HG03342 (cell line): ENCODE measurements at regions not wholly inside any gene's neighbourhood (a gene's known extent, or its start where the extent isn't known, plus 50 kb on each side); places are given as distances from the start of the nearest gene placed in this dataset.
"Not testable (repeated sequence)": the region's sequence is repeated elsewhere in the genome, so short reads cannot be mapped to it uniquely, and the experiment has no call there.

Source experiments
- ATAC-seq: cut with Tn5 transposase; IDR thresholded peaks from one replicate; pipeline ENCODE4 v1.9.1; 2021; ENCODE audit warnings: mild to moderate bottlenecking, moderate library complexity; ENCODE audit not compliant: unreplicated experiment

DNA sequence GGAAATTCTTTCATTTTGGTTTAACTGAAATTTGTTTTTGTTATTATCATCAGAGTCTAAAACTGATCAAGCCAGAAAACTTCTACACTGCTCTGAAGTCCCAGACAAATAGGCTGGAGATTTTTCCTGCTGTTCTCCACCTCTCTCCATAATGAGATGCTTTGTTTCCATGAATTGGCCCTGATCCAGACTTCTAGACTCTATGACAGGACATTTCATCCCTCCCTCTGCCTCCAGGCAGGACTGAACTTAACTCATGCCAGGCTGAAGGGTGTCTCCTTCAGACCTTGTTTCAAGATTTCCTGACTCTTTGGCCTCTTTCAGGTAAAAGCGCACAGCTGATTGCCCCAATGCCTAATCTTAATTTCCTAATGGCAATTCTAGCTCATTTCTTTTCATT, 69.1 kb upstream of the HOXC13 start:
- no peak for ATAC-seq

DNA sequence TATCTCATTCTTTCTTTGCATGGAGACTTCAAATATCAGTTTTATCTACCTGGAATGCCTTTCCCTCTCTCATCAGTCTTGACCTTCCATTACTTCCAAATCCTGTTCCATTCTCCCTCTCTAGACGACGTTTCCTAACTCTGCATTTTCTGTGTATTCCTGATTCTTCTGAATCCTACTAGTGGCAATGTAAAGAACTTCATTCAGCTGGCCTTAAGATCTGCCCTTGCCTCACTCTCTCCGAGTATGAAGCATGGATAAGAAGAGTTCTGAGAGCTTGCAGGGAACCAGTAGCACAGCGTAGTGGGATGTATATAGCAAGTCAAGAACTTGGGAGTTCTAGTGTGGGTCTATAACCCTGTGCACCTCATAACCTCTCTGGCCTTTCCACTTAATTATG, 68.5 kb upstream of the HOXC13 start:
- ATAC-seq = no peak

DNA sequence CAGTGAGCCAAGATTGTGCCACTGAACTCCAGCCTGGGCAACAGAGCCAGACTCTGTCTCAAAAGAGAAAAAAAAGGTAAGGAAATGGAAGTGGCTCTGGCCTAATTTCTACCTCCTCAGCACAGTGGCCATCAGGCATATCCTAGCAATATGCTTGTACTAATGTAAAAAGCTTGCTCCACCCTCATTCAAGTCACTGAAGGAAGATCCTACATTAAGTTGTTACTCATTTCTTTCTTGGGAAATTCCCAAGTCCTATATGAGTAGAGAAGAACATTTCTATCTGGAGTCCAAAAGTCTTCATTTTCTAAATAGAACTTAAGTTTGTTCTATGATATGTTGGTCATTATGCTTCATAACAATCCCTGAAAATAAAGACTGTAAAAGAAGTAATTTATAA, 67.3 kb upstream of the HOXC13 start:
- ATAC-seq = no peak

DNA sequence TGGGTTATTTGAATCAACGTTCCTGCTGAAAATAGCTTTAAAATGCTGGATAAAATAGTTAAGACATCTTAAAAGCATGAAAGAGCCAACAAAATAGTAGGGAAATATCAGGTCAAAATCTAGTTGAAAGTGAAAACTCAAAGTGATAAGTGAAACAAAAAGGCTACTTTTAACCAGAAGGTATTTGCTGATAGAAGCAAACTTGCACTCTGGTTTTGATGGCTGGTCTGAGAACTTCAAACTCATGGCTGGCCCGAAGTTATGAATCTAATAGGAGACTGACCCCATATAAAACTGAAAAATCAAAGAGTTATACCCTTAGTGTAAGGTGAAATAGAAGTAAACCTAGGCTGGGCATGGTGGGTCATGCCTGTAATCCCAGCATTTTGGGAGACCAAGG, 66.3 kb upstream of the HOXC13 start:
- ATAC-seq = no peak

DNA sequence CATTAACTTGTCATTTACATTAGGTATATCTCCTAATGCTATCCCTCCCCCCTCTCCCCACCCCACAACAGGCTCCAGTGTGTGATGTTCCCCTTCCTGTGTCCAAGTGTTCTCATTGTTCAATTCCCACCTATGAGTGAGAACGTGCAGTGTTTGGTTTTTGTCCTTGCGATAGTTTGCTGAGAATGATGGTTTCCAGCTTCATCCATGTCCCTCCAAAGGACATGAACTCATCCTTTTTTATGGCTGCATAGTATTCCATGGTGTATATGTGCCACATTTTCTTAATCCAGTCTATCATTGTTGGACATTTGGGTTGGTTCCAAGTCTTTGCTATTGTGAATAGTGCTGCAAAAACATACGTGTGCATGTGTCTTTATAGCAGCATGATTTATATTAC, 60.7 kb upstream of the HOXC13 start:
- not testable (repeated sequence) for ATAC-seq

DNA sequence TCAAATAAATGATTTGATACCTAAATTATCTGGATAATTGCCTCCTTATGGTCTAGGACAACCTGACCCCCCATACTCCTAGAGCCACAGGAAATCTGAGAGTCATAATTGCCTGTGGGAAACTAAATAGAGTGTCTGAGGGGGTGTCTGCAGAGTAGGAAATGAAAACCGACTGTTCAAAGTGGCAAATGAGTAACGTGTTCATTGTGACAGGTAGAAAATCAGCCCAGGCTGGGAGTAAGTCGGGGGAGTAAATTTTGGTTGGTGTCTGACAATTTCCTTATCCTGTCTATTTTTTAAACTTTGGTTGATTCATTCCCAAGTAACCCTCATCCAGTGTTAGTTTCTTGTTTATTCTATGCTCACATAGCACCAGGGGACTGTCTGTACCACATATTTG, 51.6 kb upstream of the HOXC13 start:
- ATAC-seq = no peak

DNA sequence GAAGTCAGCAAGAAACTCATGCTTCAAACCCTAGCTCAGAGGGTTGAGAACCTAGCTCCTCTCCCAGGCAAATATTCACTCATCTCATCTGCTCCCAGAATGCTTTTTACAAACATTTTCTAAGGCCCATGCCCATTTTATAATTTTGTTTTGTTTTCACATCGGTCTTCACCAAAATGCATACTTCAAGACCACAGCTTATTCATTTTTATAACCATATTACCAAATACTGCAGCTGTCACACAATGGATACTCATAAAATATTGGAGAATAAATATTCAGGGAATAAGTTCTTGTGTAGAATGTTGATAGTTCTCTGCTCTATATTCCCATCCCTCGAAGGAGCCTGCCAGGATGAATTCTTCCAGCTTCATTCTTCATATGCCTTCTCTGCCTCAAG, 50.8 kb upstream of the HOXC13 start:
- no peak for ATAC-seq
